GM12873 (cell line): ENCODE measurements at regions not wholly inside any gene's neighbourhood (a gene's known extent, or its start where the extent isn't known, plus 50 kb on each side); places are given as distances from the start of the nearest gene placed in this dataset.

Source experiments
- CTCF ChIP-seq: IDR thresholded peaks from 2 replicates; pipeline ENCODE4 v1.5.1; 2012; ENCODE audit warnings: low read depth, mild to moderate bottlenecking, moderate library complexity, low read length, control low read depth; ENCODE audit not compliant: insufficient read depth; ENCODE audit errors: missing control alignments

GRCh38 chr20:17836303-17836861 lies 132.2 kb downstream of the SNX5 start:
- TF ChIP-seq CTCF = no peak

- TF ChIP-seq CTCF = no peak
Observed at GRCh38 chr20:17835934-17836300, 132.7 kb downstream of the SNX5 start.

GRCh38 chr20:17835240-17835933 lies 133.2 kb downstream of the SNX5 start:
- TF ChIP-seq CTCF = no peak

GRCh38 chr20:17834804-17835203 lies 133.8 kb downstream of the SNX5 start:
- TF ChIP-seq CTCF = no peak

- TF ChIP-seq CTCF = no peak
Observed at GRCh38 chr20:17833036-17833674, 133.4 kb downstream of the BANF2 start.

- no peak for TF ChIP-seq CTCF
Observed at GRCh38 chr20:17832236-17832915, 132.6 kb downstream of the BANF2 start.

- no peak for TF ChIP-seq CTCF
Observed at GRCh38 chr20:17828598-17829144, 128.9 kb downstream of the BANF2 start.
